SU-DHL-6 (cell line): ENCODE measurements at regions not wholly inside any gene's neighbourhood (a gene's known extent, or its start where the extent isn't known, plus 50 kb on each side); places are given as distances from the start of the nearest gene placed in this dataset.

Experiments
- EZH2phosphoT487 ChIP-seq: fragments of 200-600 bp; sonication (generic), shearing (Covaris generic); conservative IDR thresholded peaks from 2 replicates; pipeline ENCODE4 v1.6.1; 2018; ENCODE audit warnings: mild to moderate bottlenecking, antibody characterized with exemption, low read length, moderate library complexity, mixed read lengths
- TF ChIP-seq, protein P1 (sequence below): fragments of 200-600 bp; sonication (generic); IDR thresholded peaks from one replicate; pipeline ENCODE4 v1.5.1; 2017; ENCODE audit warnings: antibody characterized with exemption, mild to moderate bottlenecking, low read length, moderate library complexity; ENCODE audit not compliant: insufficient read depth, poor library complexity, severe bottlenecking

DNA sequence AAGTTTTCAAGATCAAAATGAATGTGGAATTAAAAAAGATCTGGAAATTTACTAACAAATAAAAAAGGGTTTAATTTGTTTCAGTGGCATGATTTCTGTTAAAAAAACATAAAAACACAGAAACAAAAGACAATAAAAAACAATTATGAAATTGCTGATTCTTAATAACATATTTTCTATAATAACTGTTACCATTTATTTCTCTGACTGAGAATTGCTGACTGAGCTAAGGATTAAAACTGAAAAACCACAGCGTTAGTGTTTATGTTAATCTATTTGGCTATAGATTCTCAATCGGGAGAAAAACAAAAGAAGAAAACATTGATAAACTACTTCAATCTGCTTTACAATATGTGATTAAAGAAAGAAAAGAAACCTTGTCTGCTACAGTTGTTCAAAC, 678.6 kb upstream of the ZEB2 start:
- TF ChIP-seq, protein P1, sequence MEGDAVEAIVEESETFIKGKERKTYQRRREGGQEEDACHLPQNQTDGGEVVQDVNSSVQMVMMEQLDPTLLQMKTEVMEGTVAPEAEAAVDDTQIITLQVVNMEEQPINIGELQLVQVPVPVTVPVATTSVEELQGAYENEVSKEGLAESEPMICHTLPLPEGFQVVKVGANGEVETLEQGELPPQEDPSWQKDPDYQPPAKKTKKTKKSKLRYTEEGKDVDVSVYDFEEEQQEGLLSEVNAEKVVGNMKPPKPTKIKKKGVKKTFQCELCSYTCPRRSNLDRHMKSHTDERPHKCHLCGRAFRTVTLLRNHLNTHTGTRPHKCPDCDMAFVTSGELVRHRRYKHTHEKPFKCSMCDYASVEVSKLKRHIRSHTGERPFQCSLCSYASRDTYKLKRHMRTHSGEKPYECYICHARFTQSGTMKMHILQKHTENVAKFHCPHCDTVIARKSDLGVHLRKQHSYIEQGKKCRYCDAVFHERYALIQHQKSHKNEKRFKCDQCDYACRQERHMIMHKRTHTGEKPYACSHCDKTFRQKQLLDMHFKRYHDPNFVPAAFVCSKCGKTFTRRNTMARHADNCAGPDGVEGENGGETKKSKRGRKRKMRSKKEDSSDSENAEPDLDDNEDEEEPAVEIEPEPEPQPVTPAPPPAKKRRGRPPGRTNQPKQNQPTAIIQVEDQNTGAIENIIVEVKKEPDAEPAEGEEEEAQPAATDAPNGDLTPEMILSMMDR, result no peak
- TF ChIP-seq EZH2phosphoT487, result no peak
